ENCODE measurements at regions not wholly inside any gene's neighbourhood (a gene's known extent, or its start where the extent isn't known, plus 50 kb on each side); places are given as distances from the start of the nearest gene placed in this dataset.

DNA sequence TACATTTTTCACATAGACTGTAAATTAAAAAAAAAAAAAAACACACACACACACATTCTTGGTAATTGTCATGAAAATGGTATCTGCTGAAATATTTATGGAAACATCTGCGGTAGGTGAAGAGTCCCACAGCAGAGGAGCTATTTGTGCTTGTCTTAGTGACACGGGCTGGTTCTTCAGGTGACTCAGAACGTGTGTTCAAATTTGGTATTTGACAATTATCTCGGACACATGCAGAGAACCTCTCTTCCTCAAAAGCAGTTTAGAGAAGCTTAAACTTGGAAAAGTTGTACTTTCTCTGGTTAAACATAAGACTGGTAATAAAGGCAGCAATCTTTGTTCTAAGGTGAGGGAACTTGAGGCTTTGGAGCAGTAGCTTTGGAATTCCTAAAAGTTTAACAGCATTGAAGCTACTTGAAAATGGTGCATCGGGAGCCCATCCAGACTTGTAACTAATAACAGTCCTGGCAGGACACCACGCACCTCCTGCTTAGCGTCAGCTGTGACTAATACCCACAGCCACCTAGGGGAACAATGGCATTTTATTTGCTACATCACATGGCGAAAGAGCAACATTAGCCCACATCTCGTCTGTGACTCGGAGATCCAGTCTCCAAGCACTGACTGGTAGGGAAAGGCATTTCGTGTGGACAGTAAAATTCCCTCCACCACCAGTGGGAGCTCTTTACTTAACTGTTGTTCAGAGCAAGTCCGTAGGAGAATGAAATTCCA is 1505.1 kb upstream of the SLC10A2 start:
- TF ChIP-seq, protein P1, sequence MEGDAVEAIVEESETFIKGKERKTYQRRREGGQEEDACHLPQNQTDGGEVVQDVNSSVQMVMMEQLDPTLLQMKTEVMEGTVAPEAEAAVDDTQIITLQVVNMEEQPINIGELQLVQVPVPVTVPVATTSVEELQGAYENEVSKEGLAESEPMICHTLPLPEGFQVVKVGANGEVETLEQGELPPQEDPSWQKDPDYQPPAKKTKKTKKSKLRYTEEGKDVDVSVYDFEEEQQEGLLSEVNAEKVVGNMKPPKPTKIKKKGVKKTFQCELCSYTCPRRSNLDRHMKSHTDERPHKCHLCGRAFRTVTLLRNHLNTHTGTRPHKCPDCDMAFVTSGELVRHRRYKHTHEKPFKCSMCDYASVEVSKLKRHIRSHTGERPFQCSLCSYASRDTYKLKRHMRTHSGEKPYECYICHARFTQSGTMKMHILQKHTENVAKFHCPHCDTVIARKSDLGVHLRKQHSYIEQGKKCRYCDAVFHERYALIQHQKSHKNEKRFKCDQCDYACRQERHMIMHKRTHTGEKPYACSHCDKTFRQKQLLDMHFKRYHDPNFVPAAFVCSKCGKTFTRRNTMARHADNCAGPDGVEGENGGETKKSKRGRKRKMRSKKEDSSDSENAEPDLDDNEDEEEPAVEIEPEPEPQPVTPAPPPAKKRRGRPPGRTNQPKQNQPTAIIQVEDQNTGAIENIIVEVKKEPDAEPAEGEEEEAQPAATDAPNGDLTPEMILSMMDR (IDR thresholded peaks at IDR 0.05), result no peak
- no peak for TF ChIP-seq POLR2A (IDR thresholded peaks at IDR 0.05)
- peak; percentile 86 to 90 for DNase-seq (ENCODE audit: low spot score in 2 of 2)
- no peak overlapping the region for H3K4me3 ChIP-seq (ENCODE audit: low read depth, poor library complexity, severe bottlenecking)
- WGBS, 2 donors, result 20 to 29% methylated on average over 12 of the region's 12 CpGs
- intact Hi-C loops (cut with DNase I; ENCODE audit: low total_unique reads), result no loop called here

DNA sequence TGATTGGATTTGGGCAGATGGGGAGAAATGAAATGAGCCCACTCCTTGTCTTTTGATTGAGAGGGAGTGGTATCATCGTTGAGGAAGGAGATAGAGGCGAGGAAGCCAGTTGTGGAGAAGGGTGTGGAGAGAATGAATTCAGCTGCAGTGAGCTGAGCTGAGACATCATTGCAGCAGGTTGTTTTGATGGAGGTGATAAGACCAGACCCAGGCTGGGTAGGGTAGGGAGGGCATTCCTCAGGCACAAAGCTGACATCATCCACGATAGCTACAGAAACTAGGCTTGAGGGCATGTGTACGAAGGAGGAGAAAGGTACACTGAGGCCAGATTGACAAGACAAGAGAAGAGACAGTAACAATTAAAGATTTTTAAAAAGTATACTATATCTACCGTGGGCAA is 1500.9 kb upstream of the SLC10A2 start:
- 68 to 70% methylated on average over 5 of the region's 5 CpGs for WGBS, 2 donors
- no peak overlapping the region for H3K4me3 ChIP-seq (ENCODE audit: low read depth, poor library complexity, severe bottlenecking)
- intact Hi-C loops (cut with DNase I; ENCODE audit: low total_unique reads), result loop anchor here (10.0 kb wide), 1 partner anchor 1968 kb away; the partner anchor contains the start of gene EFNB2
- no peak for TF ChIP-seq POLR2A (IDR thresholded peaks at IDR 0.05)
- TF ChIP-seq, protein P1 (IDR thresholded peaks at IDR 0.05), result no peak
- no peak for DNase-seq (ENCODE audit: low spot score in 2 of 2)

DNA sequence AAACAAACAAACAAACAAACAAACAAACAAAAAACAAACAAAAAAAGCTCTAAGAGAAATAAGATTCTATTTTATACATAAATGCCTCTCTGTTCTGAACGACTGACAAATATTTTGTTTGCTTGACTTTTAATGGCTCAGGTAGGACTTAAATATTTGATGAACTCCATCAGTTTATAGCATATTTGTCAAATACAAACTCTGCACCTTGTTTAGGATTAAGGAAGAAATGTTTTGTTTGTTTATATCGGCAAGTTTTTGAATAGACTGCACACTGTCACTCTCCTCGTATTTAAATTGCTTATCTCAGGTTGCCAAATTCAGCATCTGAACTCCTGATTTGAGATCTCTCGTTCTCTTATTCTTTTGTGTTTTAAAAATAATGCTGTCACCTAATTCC is 1499.7 kb upstream of the SLC10A2 start:
- DNase-seq (ENCODE audit: low spot score in 2 of 2), result no peak
- intact Hi-C loops (cut with DNase I; ENCODE audit: low total_unique reads), result loop anchor here (10.0 kb wide), 1 partner anchor 1969 kb away; the partner anchor contains the start of gene EFNB2
- WGBS, 2 donors, result 85 to 88% methylated on average over 4 of the region's 4 CpGs
- H3K4me3 ChIP-seq (ENCODE audit: low read depth, poor library complexity, severe bottlenecking), result no peak overlapping the region
- TF ChIP-seq, protein P1 (IDR thresholded peaks at IDR 0.05), result no peak
- TF ChIP-seq POLR2A (IDR thresholded peaks at IDR 0.05), result no peak

GRCh38 chr13:104553896-104554295 is 1487.7 kb upstream of the SLC10A2 start:
- WGBS, 2 donors, result 88 to 95% methylated on average over 1 of the region's 1 CpG
- H3K4me3 ChIP-seq (ENCODE audit: low read depth, poor library complexity, severe bottlenecking), result no peak overlapping the region
- intact Hi-C loops (cut with DNase I; ENCODE audit: low total_unique reads), result no loop called here
- no peak for DNase-seq (ENCODE audit: low spot score in 2 of 2)
- no peak for TF ChIP-seq POLR2A (IDR thresholded peaks at IDR 0.05)
- TF ChIP-seq, protein P1 (IDR thresholded peaks at IDR 0.05), result no peak

DNA sequence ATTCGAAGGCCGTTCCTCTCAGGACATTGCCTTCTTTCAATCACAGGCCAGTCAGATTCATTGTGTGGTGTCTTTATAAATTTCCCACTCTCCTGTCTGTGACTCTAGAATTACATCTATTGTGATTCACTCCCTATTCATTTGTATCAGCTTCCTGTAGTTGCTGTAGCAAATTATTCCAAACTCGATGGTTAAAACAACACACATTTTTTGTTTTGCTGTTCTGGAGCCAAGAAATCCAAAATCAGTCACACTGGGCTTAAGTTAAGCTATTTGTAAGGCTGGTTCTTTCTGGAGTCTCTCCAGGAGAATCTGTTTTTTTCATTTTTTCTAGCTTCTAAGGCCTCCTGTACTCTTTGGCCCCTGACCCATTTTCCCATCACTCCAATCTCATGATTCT is 1487.0 kb upstream of the SLC10A2 start:
- DNase-seq (ENCODE audit: low spot score in 2 of 2), result no peak
- intact Hi-C loops (cut with DNase I; ENCODE audit: low total_unique reads), result no loop called here
- 58 to 62% methylated on average over 3 of the region's 3 CpGs for WGBS, 2 donors
- TF ChIP-seq POLR2A (IDR thresholded peaks at IDR 0.05), result no peak
- TF ChIP-seq, protein P1 (IDR thresholded peaks at IDR 0.05), result no peak
- no peak overlapping the region for H3K4me3 ChIP-seq (ENCODE audit: low read depth, poor library complexity, severe bottlenecking)

GRCh38 chr13:104534847-104535246 is 1468.6 kb upstream of the SLC10A2 start:
- H3K4me3 ChIP-seq (ENCODE audit: low read depth, poor library complexity, severe bottlenecking), result no peak overlapping the region
- DNase-seq (ENCODE audit: low spot score in 2 of 2), result no peak
- intact Hi-C loops (cut with DNase I; ENCODE audit: low total_unique reads), result no loop called here
- no peak for TF ChIP-seq POLR2A (IDR thresholded peaks at IDR 0.05)
- TF ChIP-seq, protein P1 (IDR thresholded peaks at IDR 0.05), result no peak
- WGBS, 2 donors, result 91 to 93% methylated on average over 10 of the region's 10 CpGs

All from lower leg skin (tissue), 4 donors.